ENCODE measurements at regions not wholly inside any gene's neighbourhood (a gene's known extent, or its start where the extent isn't known, plus 50 kb on each side); places are given as distances from the start of the nearest gene placed in this dataset.

DNA sequence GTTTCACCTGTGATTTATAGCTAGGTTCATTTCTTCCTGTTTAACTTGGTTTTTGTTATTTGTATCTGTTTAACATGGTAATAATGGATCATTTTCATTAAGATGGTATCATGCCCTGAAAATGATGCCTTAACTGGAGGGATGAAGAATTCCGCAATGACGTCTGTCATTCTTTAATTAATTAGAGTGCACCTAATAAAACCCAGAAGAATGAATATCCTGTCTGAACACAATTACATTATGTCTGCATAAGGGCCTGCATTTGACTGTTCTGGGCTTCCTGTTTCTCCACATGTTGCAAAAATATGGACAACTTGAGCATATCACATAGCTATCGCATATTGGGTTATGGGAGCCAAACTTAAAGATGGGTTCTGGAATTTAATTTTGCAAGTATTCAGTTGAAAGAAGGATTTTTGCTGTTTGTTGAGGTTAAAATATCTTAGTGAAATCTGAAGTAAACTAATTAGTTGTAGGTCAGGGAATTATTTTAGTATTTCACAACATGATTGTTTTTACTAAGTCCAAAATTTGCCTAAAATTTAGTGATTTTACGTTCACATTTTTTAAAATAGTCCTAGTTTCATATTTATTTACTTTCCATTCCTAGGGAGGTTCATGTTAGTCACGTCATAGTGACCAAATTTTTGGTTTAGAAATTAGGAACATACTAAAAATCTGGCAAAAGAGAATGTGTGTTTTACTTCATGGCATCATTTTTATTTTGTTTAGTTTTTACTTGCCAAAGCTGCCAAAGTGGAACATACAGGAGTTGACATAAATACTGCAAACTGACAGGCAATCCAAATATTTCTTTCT lies 321.0 kb upstream of the TGFBR2 start:
- H3K27ac ChIP-seq (ENCODE audit: low read depth, low read length): no peak overlapping the region
- peaks cover 13% of the 10 kb centered on the region for H3K4me1 ChIP-seq (ENCODE audit: control insufficient read depth, insufficient read depth, low read length)
- no peaks in the 10 kb centered on the region for H3K27me3 ChIP-seq (ENCODE audit: control insufficient read depth, insufficient read depth, low read length)
- no peak overlapping the region for H3K9ac ChIP-seq (ENCODE audit: low read length)
- H3K4me3 ChIP-seq (ENCODE audit: low read length): no peak overlapping the region
- no peaks in the 10 kb centered on the region for H3K36me3 ChIP-seq (ENCODE audit: control insufficient read depth, insufficient read depth, low read length)

GRCh38 chr3:30286007-30286669 lies 320.3 kb upstream of the TGFBR2 start:
- Histone ChIP-seq H3K36me3 (ENCODE audit: control insufficient read depth, insufficient read depth, low read length) (no peaks in the 10 kb centered on the region), H3K4me1 (ENCODE audit: control insufficient read depth, insufficient read depth, low read length) (peaks cover 13% of the 10 kb centered on the region), H3K27ac (ENCODE audit: low read depth, low read length) (peak overlapping the region; percentile 19), H3K27me3 (ENCODE audit: control insufficient read depth, insufficient read depth, low read length) (no peaks in the 10 kb centered on the region), H3K4me3 (ENCODE audit: low read length) (no peak overlapping the region), H3K9ac (ENCODE audit: low read length) (no peak overlapping the region)

DNA sequence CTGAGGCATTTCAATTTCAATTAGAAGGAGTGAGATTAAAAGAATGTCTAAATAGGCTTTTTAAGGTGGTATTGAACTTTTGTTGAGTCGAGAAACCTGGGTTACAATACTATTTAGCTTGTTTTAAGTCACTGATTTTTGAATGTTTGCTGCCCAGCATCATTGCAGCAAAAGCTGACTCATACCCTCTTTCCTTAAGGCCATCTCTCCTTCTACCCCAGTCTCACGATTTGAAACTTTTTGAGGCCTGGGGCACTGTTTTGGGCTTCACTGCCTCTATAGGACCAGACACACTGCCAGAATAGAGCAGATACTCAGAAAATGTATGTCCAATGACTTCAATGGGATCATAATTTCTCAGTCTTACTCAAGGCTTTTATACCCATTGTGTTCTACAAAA lies 319.6 kb upstream of the TGFBR2 start:
- no peak overlapping the region for H3K27ac ChIP-seq (ENCODE audit: low read depth, low read length)
- peaks cover 13% of the 10 kb centered on the region for H3K4me1 ChIP-seq (ENCODE audit: control insufficient read depth, insufficient read depth, low read length)
- no peak overlapping the region for H3K4me3 ChIP-seq (ENCODE audit: low read length)
- no peaks in the 10 kb centered on the region for H3K36me3 ChIP-seq (ENCODE audit: control insufficient read depth, insufficient read depth, low read length)
- H3K27me3 ChIP-seq (ENCODE audit: control insufficient read depth, insufficient read depth, low read length): no peaks in the 10 kb centered on the region
- H3K9ac ChIP-seq (ENCODE audit: low read length): no peak overlapping the region

DNA sequence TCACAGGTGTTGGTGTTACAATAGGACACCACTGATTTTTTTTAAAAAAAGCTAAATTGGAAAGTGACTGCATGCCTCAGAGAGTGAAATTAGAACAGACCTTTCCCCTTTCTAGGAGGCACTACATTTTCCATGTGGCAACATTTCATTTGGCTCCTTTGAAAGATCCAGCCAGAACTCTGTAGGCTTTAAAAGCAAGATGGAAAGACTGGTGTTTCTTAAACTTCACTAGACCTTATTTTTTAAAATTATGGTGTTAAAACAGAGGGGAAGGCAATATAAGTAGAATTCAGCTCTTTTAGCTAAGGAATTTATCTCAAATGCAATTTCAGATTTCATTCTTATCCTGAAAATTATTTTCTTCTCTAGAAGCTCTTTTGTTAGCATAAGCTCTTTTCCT lies 317.6 kb upstream of the TGFBR2 start:
- Histone ChIP-seq H3K4me3 (ENCODE audit: low read length) (no peak overlapping the region), H3K27me3 (ENCODE audit: control insufficient read depth, insufficient read depth, low read length) (no peaks in the 10 kb centered on the region), H3K9ac (ENCODE audit: low read length) (no peak overlapping the region), H3K36me3 (ENCODE audit: control insufficient read depth, insufficient read depth, low read length) (no peaks in the 10 kb centered on the region), H3K4me1 (ENCODE audit: control insufficient read depth, insufficient read depth, low read length) (peaks cover 9% of the 10 kb centered on the region), H3K27ac (ENCODE audit: low read depth, low read length) (no peak overlapping the region)

DNA sequence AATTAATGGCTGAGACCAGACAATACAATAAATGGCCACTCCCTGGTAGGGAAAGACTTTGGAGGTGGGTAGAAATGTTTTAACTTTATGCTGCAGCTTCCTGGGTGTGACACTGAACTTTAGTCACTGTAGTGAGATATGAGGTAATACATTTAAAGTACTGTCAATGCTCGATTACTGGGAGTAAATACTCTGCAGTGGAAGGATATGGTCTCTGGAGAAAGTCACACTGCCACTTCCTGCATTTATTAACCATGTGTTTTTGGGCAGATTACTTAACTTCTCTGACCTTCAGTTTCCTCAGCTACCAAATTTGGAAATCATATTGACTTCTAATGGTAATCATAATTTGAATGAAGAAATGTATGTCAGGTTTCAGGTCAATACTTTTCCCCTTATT lies 317.1 kb upstream of the TGFBR2 start:
- H3K27ac ChIP-seq (ENCODE audit: low read depth, low read length): no peak overlapping the region
- H3K4me3 ChIP-seq (ENCODE audit: low read length): no peak overlapping the region
- no peaks in the 10 kb centered on the region for H3K36me3 ChIP-seq (ENCODE audit: control insufficient read depth, insufficient read depth, low read length)
- H3K27me3 ChIP-seq (ENCODE audit: control insufficient read depth, insufficient read depth, low read length): no peaks in the 10 kb centered on the region
- H3K4me1 ChIP-seq (ENCODE audit: control insufficient read depth, insufficient read depth, low read length): peaks cover 13% of the 10 kb centered on the region
- H3K9ac ChIP-seq (ENCODE audit: low read length): no peak overlapping the region

DNA sequence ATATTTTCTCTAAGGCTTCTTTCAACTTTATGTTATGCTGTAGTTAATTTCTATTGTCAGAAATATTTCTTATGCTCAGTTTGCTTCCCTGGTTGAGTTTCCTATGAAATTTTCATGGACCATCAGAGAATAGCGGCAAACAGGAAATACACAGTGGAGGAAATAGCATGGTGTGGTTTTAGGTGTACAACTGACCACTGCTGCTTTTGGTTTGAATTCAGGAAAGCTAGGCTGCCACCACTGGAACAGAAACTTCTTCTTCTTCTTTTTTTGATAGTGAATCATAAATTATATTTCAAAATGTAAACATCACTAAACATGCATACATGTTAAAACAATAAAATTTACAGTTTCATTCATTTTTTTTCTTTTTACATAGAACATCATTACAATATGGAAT lies 316.6 kb upstream of the TGFBR2 start:
- no peak overlapping the region for H3K9ac ChIP-seq (ENCODE audit: low read length)
- H3K27ac ChIP-seq (ENCODE audit: low read depth, low read length): no peak overlapping the region
- no peak overlapping the region for H3K4me3 ChIP-seq (ENCODE audit: low read length)
- H3K4me1 ChIP-seq (ENCODE audit: control insufficient read depth, insufficient read depth, low read length): peaks cover 13% of the 10 kb centered on the region
- no peaks in the 10 kb centered on the region for H3K36me3 ChIP-seq (ENCODE audit: control insufficient read depth, insufficient read depth, low read length)
- no peaks in the 10 kb centered on the region for H3K27me3 ChIP-seq (ENCODE audit: control insufficient read depth, insufficient read depth, low read length)

DNA sequence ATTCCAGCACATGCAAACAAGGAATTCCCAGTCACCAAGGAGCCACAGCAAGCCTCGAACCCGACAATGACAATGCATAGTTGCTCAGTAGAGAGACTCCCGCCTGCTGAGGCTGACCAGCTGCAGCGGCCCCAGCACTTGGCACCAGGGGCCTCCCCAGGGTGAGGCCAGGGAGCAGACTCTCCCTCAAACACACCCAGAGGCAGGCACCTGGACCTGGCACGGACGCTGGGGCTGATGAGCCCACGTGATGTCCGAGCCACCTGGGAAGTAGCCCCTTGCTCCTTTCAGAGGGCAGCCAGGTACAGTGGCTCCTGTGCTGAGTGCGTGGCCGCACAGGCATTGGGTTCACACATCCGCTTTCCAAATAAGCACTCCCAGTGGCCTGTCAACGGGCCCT lies 315.9 kb upstream of the TGFBR2 start:
- no peak overlapping the region for H3K9ac ChIP-seq (ENCODE audit: low read length)
- H3K36me3 ChIP-seq (ENCODE audit: control insufficient read depth, insufficient read depth, low read length): no peaks in the 10 kb centered on the region
- no peak overlapping the region for H3K27ac ChIP-seq (ENCODE audit: low read depth, low read length)
- H3K27me3 ChIP-seq (ENCODE audit: control insufficient read depth, insufficient read depth, low read length): no peaks in the 10 kb centered on the region
- H3K4me3 ChIP-seq (ENCODE audit: low read length): no peak overlapping the region
- peaks cover 13% of the 10 kb centered on the region for H3K4me1 ChIP-seq (ENCODE audit: control insufficient read depth, insufficient read depth, low read length)

- H3K4me3 ChIP-seq (ENCODE audit: low read length): no peak overlapping the region
- no peaks in the 10 kb centered on the region for H3K36me3 ChIP-seq (ENCODE audit: control insufficient read depth, insufficient read depth, low read length)
- H3K9ac ChIP-seq (ENCODE audit: low read length): no peak overlapping the region
- no peaks in the 10 kb centered on the region for H3K27me3 ChIP-seq (ENCODE audit: control insufficient read depth, insufficient read depth, low read length)
- no peak overlapping the region for H3K27ac ChIP-seq (ENCODE audit: low read depth, low read length)
- H3K4me1 ChIP-seq (ENCODE audit: control insufficient read depth, insufficient read depth, low read length): peaks cover 4% of the 10 kb centered on the region
Observed at GRCh38 chr3:30292192-30292893, 314.1 kb upstream of the TGFBR2 start.

DNA sequence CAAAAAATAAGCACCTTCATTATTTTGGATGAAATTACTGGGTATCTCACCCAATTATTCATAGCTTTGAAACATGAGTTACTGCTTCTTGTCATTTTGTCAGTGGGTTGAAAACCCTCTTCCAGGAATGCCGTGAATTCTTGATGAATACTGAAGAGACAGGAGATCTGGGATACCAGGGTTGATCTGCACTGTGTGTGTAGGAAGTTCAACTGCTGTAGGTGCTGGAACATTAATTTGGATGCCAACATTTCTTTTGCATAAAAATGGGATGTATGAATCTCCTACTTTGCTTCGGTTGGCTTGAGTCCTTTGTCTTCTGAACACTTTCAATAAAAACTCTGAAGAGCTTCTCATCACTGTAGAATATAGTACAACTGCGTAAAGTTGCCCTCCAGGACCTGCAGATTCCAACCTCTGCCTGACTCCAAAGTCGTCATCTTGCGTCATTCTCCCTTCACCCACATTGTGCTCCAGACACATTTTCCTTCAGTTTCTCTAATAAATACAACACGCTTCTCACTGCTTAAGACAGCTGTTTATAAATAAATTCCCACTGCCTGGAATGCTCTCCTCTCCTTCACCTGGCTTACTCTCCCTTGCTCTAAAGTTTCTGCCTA lies 312.7 kb upstream of the TGFBR2 start:
- Histone ChIP-seq H3K4me3 (ENCODE audit: low read length) (no peak overlapping the region), H3K36me3 (ENCODE audit: control insufficient read depth, insufficient read depth, low read length) (no peaks in the 10 kb centered on the region), H3K4me1 (ENCODE audit: control insufficient read depth, insufficient read depth, low read length) (peaks cover 4% of the 10 kb centered on the region), H3K27me3 (ENCODE audit: control insufficient read depth, insufficient read depth, low read length) (no peaks in the 10 kb centered on the region), H3K9ac (ENCODE audit: low read length) (no peak overlapping the region), H3K27ac (ENCODE audit: low read depth, low read length) (no peak overlapping the region)

DNA sequence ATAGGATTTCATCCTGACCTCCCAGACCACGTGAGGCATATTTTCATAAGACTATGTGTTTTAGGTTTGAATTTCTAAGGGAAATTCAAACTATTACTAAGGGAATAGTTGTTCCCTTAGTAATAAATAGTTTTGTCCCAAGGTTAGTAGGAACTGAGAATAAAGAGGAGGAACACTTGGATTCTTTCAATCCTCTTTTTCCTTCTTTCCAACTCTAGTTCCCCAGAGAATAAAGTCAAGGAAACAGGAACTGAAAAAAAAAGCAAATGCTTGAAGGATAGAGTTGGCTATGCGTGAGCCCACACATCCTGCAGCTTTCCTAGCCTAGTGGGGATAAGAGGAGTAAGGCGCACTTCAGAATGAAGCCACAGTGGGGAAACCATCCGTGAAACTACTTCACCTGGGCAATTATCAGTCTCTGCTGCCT lies 312.1 kb upstream of the TGFBR2 start:
- no peaks in the 10 kb centered on the region for H3K36me3 ChIP-seq (ENCODE audit: control insufficient read depth, insufficient read depth, low read length)
- no peak overlapping the region for H3K27ac ChIP-seq (ENCODE audit: low read depth, low read length)
- no peak overlapping the region for H3K9ac ChIP-seq (ENCODE audit: low read length)
- no peak overlapping the region for H3K4me3 ChIP-seq (ENCODE audit: low read length)
- peaks cover 4% of the 10 kb centered on the region for H3K4me1 ChIP-seq (ENCODE audit: control insufficient read depth, insufficient read depth, low read length)
- no peaks in the 10 kb centered on the region for H3K27me3 ChIP-seq (ENCODE audit: control insufficient read depth, insufficient read depth, low read length)

DNA sequence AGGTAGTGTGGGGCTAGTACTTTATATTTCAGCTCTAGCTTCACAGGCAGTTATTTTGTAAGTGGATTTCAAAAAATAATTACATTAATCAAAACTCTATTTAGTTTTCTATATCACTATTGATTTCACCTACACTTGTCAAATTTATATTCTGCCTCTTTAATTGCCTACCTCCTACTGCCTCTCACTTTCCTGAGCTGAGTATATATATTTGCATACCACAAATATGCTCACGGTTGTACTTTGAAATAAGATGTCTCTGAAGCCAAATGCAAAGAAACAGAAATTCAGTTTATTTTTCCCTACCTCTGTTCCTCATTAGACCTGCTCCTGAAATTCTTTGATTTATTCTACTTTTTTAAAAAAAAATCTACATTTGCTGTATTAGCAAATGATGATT lies 309.3 kb upstream of the TGFBR2 start:
- Histone ChIP-seq H3K9ac (ENCODE audit: low read length) (no peak overlapping the region), H3K27me3 (ENCODE audit: control insufficient read depth, insufficient read depth, low read length) (no peaks in the 10 kb centered on the region), H3K27ac (ENCODE audit: low read depth, low read length) (no peak overlapping the region), H3K4me3 (ENCODE audit: low read length) (no peak overlapping the region), H3K4me1 (ENCODE audit: control insufficient read depth, insufficient read depth, low read length) (peaks cover 4% of the 10 kb centered on the region), H3K36me3 (ENCODE audit: control insufficient read depth, insufficient read depth, low read length) (no peaks in the 10 kb centered on the region)

DNA sequence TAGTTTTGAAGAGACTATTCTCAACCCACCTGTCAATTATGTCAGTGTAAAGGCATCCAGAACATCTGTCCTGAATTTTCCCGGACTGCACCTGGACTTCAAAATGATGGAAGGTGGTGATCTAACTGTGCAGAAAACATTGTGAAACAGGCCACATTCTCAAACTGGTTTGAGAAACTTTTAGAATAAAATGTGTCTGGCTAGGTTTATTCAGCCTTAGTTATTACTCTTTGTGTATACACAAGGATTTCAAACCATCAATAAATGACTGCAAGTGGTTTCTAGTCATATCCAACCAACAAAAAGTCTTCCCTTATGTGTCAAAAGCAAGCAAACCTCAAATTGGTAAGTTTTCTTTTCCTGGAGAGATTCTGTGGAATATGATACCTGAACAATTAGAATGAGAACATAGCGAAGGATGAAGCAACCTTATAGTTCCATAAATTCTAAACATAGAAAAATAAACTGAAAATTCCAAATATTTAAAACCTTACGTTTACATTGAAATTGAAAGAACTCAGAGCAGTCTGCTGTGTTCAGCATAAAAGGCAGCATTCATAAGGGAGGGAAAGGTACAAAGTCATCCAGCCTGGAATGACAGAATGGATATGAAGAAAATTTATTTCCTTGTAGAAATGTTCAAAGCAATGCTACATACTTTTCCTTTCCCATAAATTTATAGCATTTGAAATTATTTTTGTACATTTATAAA lies 306.6 kb upstream of the TGFBR2 start:
- Histone ChIP-seq H3K4me3 (ENCODE audit: low read length) (no peak overlapping the region), H3K9ac (ENCODE audit: low read length) (no peak overlapping the region), H3K36me3 (ENCODE audit: control insufficient read depth, insufficient read depth, low read length) (no peaks in the 10 kb centered on the region), H3K27ac (ENCODE audit: low read depth, low read length) (no peak overlapping the region), H3K4me1 (ENCODE audit: control insufficient read depth, insufficient read depth, low read length) (no peaks in the 10 kb centered on the region), H3K27me3 (ENCODE audit: control insufficient read depth, insufficient read depth, low read length) (no peaks in the 10 kb centered on the region)

All from rectal smooth muscle tissue (tissue), 1 donor.